HEK293T (cell line): ENCODE measurements at regions not wholly inside any gene's neighbourhood (a gene's known extent, or its start where the extent isn't known, plus 50 kb on each side); places are given as distances from the start of the nearest gene placed in this dataset.

ENCODE experiments used
- ARNT ChIP-seq: fragments of 450-650 bp; IDR thresholded peaks from 2 replicates; pipeline ENCODE4 v1.6.1; 2017; ENCODE audit warnings: mild to moderate bottlenecking
- BHLHE40 ChIP-seq: fragments of 450-650 bp; IDR thresholded peaks from 2 replicates; pipeline ENCODE4 v1.6.1; 2016; ENCODE audit warnings: mild to moderate bottlenecking, moderate library complexity, borderline replicate concordance
- CTBP1 ChIP-seq: fragments of 450-650 bp; IDR thresholded peaks from 2 replicates; pipeline ENCODE4 v1.6.1; 2016; ENCODE audit warnings: borderline replicate concordance
- ELF4 ChIP-seq: fragments of 450-650 bp; IDR thresholded peaks from 2 replicates; pipeline ENCODE4 v1.6.1; 2017; ENCODE audit warnings: antibody characterized with exemption
- FOXA1 ChIP-seq: fragments of 450-650 bp; IDR thresholded peaks from 2 replicates; pipeline ENCODE4 v1.6.1; 2016; ENCODE audit warnings: mild to moderate bottlenecking
- FOXK2 ChIP-seq: fragments of 450-650 bp; IDR thresholded peaks from 2 replicates; pipeline ENCODE4 v1.6.1; 2016; ENCODE audit warnings: mild to moderate bottlenecking
- FOXM1 ChIP-seq: fragments of 450-650 bp; IDR thresholded peaks from 2 replicates; pipeline ENCODE4 v1.6.1; 2017; ENCODE audit warnings: mild to moderate bottlenecking, borderline replicate concordance
- PKNOX1 ChIP-seq: fragments of 450-650 bp; IDR thresholded peaks from 2 replicates; pipeline ENCODE4 v1.6.1; 2016
- SP1 ChIP-seq: fragments of 450-650 bp; IDR thresholded peaks from 2 replicates; pipeline ENCODE4 v1.6.1; 2017
- SUZ12 ChIP-seq: fragments of 450-650 bp; IDR thresholded peaks from 2 replicates; pipeline ENCODE4 v1.6.1; 2016; ENCODE audit warnings: mild to moderate bottlenecking

GRCh38 chr11:94680426-94680825 lies 87.7 kb upstream of the AMOTL1 start:
- TF ChIP-seq ARNT, result no peak
- no peak for TF ChIP-seq ELF4
- TF ChIP-seq FOXM1, result no peak
- no peak for TF ChIP-seq BHLHE40
- no peak for TF ChIP-seq FOXA1
- TF ChIP-seq SP1, result no peak
- TF ChIP-seq PKNOX1, result no peak
- TF ChIP-seq FOXK2, result no peak
- no peak for TF ChIP-seq CTBP1
- TF ChIP-seq SUZ12, result no peak
